ENCODE measurements at regions not wholly inside any gene's neighbourhood (a gene's known extent, or its start where the extent isn't known, plus 50 kb on each side); places are given as distances from the start of the nearest gene placed in this dataset.
A peak's percentile ranks its signal among the peaks of the same experiment; 100 is the strongest.

- no peak for DNase-seq
These were observed 303.1 kb upstream of the RUNX1 start for GRCh38 chr21:35352066-35352770.

- DNase-seq: no peak
These were observed 302.3 kb upstream of the RUNX1 start for GRCh38 chr21:35351434-35351833.

GRCh38 chr21:35350965-35351364 lies 301.9 kb upstream of the RUNX1 start:
- no peak for DNase-seq

GRCh38 chr21:35349376-35350080 lies 300.4 kb upstream of the RUNX1 start:
- no peak for DNase-seq

- DNase-seq: no peak
These were observed 299.6 kb upstream of the RUNX1 start for GRCh38 chr21:35348686-35349085.

GRCh38 chr21:35346697-35347096 lies 297.6 kb upstream of the RUNX1 start:
- DNase-seq: no peak

- DNase-seq: no peak
These were observed 296.9 kb upstream of the RUNX1 start for GRCh38 chr21:35345954-35346353.

- DNase-seq: no peak
These were observed 295.5 kb upstream of the RUNX1 start for GRCh38 chr21:35344582-35344981.

- DNase-seq: no peak
These were observed 294.1 kb upstream of the RUNX1 start for GRCh38 chr21:35343046-35343819.

GRCh38 chr21:35342440-35342839 lies 293.3 kb upstream of the RUNX1 start:
- DNase-seq: no peak

- no peak for DNase-seq
These were observed 291.2 kb upstream of the RUNX1 start for GRCh38 chr21:35340273-35340672.

GRCh38 chr21:35338881-35339632 lies 290.0 kb upstream of the RUNX1 start:
- no peak for DNase-seq

GRCh38 chr21:35338281-35338680 lies 289.2 kb upstream of the RUNX1 start:
- no peak for DNase-seq

- no peak for DNase-seq
These were observed 288.5 kb upstream of the RUNX1 start for GRCh38 chr21:35337573-35337972.

- no peak for DNase-seq
These were observed 287.4 kb upstream of the RUNX1 start for GRCh38 chr21:35336534-35336933.

GRCh38 chr21:35335951-35336446 lies 286.9 kb upstream of the RUNX1 start:
- no peak for DNase-seq

- DNase-seq: peak; percentile 5 to 56
These were observed 284.9 kb upstream of the RUNX1 start for GRCh38 chr21:35333831-35334618.

GRCh38 chr21:35332841-35333426 lies 283.8 kb upstream of the RUNX1 start:
- DNase-seq: no peak

GRCh38 chr21:35329940-35330660 lies 281.0 kb upstream of the RUNX1 start:
- no peak for DNase-seq

- DNase-seq: no peak
These were observed 279.9 kb upstream of the RUNX1 start for GRCh38 chr21:35328856-35329455.
